GM21717 (cell line): ENCODE measurements at regions not wholly inside any gene's neighbourhood (a gene's known extent, or its start where the extent isn't known, plus 50 kb on each side); places are given as distances from the start of the nearest gene placed in this dataset.

Experiments used
- ATAC-seq: cut with Tn5 transposase; IDR thresholded peaks from one replicate; pipeline ENCODE4 v1.9.1; 2021; ENCODE audit warnings: mild to moderate bottlenecking, moderate library complexity; ENCODE audit not compliant: unreplicated experiment

DNA sequence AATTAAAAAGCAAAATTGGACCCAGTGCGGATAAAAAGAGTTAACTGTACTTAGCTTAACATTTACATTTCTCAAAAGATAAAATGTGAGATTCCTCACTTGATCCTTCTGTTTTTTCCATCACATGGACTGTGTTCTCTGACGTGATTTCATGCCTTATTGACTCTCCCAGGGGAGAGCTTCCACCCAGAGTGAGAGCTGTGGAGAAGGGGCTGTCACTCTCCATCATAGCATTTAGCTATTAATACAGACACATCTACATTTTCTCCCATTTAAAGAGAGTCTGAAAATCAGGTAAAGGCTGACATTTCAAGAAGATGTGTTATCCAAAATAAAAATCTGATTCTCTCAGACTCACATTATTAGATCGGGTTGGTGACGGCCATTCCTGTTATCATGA, 493.8 kb downstream of the FBXO15 start:
- no peak for ATAC-seq

DNA sequence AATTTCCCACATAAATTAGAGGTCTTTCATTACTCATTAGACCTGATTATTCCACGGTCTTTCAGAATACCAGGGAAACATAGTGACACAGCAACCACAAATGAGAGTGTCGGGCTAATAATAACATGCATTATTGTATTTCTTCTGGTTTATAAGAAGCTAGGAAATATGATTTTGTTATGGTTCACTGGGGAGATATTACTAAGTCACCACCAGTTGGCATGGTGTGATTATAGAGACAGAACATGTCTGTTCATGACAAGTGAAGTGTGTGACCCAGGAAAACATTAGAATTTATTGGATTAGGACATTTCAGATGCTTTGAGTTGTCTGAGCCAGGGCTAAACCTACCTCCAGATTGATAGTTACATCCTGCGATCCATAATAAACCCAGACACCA, 494.4 kb downstream of the FBXO15 start:
- ATAC-seq, result no peak

DNA sequence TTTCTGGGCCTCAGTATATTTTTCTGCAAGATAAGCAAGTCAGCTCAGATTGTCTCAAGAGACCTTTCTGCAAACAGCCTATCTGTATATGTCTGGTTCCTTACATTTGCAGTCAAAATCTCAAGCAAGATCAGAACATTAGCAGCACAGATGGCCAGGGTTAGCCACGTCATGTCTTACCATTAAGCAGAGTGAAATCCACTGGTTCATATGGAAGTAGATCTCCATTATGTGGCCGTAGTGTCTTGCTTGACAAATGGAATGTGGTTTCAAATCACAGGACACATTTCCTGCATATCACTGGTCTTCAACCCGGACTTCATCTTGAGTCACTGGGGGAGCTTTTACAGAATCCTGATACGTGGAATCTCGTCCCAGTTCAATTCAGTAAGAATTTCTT, 500.2 kb downstream of the FBXO15 start:
- no peak for ATAC-seq

DNA sequence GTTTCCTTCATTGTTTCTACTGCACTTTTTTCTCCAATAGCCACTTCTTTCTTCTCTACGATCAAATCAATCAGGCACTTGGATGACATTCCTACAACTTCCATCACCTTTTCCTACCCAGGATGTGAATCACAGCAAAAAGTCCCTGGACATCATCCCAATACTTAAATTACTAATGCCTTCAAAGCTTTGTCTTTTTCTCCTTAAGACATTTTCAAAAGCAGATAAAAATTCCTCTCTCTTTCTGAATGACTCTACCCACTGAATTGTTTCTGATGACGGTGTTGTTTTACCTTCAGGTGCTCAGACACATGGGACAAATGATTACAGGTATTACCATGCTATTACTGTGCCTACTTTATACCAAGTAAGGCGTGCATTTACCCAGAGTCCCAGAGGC, 500.9 kb downstream of the FBXO15 start:
- ATAC-seq, result no peak

DNA sequence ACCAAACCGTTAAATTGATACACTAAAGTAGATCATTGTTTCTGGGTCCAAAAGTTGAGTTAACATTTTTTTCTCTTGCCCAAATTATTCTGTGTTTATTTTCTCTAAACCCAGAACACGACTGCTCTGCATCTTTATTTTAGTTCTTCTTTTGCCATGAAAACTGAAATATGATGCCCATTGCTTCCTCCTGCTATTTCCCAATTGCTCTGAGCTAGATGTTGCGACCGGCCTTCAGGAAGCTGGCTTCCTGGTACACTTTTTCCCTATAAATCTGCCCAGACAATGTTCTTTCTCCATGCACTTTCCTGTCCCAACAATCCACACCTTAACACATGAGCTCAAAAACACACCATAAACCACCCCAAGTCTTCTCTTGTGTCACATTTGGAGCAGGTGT, 501.4 kb downstream of the FBXO15 start:
- no peak for ATAC-seq

DNA sequence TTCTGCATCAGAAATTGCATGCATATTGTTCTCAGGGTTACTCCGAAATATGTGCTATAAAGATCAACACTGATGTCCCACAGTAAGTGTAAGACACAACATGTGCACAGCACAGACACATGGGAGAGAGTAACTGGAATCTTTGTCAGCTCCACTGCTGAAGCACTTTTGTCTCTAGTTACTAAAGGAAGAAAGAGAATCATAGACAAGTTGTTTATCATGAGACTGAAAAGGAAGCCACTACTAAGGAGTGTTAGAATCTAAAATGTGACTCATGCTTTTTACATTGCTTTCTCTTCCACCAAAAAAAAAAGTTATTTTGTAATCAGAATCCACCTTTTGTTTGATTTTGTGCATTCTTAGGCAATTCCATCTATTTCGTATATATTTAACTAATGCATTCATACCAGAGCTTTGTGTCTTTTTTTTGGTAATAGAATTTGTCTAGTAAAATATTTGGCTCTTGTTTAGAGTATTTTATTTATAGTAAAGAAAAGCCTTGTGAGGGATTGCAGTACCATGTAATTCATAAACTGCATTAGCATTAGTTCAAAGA, 502.4 kb downstream of the FBXO15 start:
- no peak for ATAC-seq

DNA sequence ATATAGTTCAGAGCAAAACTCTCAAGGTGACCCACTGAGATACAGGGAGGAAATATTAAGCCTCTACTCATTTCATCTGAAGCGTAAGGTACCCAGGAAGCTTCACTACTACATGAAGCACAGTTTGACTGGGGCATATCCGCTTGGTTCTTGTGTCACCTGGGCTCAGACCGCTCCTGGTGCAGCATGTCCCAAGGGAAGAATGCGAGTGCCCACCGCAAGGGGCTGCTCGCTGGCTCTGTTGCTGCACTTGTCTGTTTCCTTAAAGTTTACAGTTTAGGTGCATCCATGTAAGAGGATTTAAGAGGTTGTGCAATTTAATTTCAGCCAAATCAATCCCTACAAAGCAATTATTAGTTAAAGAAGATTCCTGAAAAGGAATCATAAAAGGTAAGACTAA, 507.8 kb downstream of the FBXO15 start:
- ATAC-seq, result no peak

DNA sequence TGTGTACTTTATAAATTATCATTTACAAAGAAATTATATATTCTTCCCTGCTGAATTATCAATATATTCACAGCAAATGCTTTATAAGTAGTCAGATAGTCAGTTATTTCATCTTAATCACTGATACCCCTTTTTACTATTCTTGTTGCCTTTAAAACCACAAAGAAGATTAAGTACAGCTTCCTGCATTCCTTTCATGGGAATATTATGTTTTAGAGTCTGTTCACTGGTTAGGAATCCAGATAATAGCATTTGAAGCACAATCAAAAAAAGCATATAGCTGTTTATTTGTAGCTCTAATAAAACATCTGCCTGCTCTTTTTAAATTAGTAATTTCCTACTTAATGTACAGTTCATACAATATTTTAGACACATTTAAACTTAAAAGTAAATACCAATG, 508.9 kb downstream of the FBXO15 start:
- ATAC-seq, result no peak

DNA sequence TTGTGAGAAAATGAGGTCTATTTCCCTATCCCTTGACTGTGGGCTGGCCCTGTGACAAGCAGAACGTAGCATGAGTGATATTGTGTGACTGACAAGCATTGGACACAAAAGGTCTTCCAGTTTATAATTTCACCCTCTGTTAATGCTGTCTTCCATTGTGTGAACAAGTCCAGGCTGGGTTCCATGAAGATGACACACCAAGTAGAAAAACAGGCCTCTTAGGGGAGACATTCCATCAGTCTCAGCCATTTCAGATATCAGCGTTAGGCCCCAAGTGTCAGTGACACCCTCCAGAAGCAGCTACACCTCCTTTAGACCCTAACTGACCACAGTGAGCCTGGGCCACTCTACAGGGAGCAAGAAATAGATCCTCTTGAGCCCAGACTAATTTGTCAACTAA, 511.3 kb downstream of the FBXO15 start:
- ATAC-seq, result no peak

DNA sequence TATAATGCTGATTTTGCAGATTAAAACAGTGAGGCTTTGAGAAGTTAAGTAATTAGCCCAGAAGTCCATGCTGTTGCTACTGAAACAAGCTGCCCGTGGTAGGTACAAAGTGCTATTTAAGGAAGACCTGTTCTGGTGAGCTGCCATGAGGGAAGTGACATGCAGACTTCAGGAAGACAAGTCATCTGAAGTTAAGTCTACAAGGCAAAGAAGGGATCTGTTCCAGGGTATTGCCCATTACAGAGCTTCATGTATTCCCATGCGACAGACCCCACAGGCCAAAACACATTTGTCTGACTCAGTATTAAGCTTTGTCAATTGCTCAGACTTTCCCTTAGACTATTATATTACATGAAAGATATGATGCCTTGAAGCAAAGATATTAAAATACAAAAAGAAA, 520.8 kb downstream of the FBXO15 start:
- no peak for ATAC-seq

DNA sequence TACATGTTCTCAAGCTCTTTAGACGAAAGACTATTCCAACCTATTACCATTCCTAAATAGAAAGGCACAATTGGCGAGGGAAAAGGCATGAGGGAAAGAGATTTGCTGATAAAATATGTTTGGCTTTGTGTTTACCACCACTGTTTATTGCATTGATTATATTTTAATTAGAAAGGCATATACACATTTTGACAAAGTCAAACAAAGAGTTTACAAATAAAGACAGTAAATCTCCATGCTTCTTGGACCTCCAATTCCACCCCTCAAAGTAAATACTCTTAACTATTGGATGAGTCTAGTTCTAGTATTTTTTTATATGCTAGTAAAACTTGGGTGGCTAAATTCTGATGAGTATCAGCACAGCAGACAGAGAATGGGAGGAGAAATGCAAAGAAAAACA, 521.4 kb downstream of the FBXO15 start:
- ATAC-seq, result no peak

DNA sequence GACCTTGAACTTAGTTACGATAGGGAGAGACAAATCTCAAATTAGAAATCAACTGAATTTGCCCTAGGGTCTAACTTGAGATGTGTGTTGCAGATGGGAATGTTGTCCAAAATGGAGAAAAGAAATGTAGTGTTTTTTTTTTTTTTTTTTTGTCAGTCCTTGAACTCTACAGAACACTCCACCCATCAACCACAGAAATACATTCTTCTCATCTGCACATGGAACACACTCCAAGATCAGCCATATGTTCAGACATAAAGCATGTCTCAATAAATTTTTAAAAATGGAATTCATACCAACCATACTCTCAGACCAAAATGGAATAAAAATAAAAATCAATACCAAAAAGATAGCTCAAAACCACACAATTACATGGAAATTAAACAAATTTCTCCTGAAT, 526.5 kb downstream of the FBXO15 start:
- ATAC-seq, result no peak

DNA sequence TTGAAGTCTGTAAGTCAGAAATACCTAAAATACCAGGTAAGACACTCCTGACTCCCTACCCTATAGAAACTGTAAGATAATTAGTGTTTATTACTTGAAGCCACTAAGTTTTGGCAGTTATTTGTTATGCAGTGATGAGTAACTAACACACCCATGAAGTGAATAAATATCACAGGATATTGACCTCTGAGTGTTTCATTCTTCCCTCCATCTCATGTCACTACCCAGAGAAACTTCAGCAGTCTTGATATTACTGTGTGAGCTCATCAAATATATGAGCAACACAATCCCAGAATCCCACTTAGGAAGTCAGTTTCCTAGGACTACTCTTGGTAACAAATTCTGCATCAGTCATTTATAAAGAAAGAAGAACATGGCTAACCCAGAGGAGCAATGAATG, 529.7 kb downstream of the FBXO15 start:
- no peak for ATAC-seq

DNA sequence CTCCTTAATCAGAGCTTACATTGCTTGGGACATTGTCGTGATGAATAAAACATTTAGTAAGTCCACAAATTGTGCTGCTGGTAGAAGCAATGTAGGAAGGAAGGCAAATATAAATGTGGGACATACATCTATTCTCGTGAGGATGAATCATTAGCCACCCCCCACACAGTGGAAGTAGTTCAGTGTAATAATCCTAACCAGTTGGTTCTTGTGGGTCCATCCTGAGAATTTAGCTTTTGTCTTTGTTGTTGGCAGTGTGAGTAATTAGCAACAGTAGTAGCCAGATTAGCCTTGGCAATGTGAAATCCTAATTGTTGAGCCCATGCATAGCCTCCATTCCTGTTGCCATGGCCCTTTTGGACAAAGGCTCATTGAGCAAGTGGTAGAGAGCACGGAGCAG, 532.1 kb downstream of the FBXO15 start:
- ATAC-seq, result no peak

DNA sequence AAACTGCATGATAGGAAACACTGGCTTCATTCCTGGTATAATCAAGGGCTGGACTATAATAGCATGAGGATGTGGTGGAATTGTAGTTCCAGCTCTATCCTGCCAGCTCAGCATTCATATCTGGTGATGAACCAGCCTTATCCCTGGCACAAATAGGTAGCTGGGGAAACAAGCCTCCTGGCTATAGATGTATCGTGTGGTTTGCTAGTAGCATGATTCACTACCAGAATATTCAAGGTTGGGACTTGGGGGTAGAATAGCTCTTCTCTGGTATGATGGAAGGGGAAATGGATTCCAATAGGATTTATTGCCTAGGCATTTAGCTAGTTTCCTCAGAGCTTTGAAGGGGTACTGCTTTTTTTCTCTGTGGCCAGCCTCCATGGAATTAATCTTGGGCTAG, 532.8 kb downstream of the FBXO15 start:
- no peak for ATAC-seq

DNA sequence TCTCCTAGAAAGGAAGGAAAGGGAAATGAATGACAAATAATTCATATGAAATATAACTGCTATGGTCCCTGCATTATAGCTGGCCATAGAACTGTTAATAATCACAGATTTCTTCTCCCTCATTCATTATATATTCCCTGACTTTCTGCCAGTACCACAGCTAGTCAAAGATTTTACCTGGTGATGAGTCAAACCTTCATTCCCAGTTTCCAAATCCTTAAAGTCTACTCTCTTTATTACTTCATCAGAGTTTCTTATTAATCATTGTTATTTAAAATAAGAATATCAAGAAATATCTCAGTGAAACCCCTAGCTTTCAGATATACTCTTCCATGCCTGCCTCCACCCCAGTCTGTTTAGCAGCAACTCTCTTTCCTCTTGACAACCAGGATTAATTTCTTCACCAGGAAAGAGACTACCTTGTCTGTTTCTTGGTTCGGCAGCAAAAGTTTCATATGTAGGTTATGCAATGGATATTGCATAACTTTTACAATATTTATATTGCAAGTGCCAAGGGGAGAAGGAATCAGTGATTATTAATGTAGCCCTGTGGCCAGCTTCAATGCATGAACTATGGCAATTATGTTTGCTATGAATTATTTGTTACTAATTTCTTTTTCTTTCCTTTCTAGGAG, 533.8 kb downstream of the FBXO15 start:
- ATAC-seq, result no peak

DNA sequence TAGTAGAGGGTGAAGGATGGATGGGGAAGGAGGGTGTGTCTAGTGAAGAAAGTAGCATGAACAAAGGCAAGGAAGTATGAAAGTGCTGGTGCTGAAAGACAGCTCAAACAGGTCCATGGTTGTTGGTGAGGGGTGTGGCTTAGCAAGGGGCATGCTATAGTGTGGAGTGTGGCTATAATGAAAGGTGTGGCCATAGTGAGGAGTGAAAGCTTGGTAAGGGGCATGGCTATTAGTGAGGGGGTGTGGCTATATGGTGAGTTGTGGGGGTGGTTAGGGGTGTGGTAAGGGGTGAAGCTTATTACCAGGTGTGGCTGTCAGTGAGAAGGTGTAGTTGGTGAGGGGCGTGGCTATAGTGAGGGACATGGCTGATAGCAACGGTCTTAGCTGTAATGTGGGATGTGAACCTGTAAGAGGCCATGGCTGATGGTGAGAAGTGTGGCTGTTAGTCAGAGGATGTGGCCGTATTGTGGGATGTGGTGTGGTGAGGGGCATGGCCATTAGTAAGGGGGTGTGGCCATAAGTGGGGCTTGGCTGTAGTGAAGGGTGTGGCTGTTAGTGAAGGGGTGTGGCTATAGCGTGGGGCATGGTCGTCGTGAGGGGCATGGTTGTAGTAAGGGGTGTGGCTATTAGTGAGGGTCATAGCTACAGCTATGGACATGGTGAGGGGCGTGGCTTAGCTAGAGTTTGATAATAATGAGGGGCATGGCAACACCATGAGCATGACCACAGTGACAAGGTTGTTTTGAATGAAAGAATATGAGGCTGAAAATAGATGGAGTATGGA, 549.6 kb downstream of the FBXO15 start:
- ATAC-seq, result no peak

DNA sequence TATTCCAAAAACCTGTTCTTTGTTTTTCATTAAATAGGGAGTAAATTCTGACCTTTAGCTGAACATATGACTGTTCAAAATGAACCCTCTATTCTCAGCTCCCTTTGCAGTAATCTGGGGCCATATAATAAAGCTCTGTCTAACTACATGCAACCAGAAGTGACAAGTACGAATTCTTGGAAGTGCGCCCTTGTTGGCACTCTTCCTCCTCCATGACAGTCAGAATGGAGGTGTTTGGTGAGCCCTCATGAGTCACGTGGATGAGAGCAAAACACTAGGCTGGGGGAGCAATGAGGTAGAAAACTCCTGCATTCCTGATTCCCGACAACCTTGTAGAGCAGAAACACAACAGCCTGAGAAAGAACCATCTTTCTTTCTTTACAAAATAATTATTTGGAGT, 552.9 kb downstream of the FBXO15 start:
- no peak for ATAC-seq

DNA sequence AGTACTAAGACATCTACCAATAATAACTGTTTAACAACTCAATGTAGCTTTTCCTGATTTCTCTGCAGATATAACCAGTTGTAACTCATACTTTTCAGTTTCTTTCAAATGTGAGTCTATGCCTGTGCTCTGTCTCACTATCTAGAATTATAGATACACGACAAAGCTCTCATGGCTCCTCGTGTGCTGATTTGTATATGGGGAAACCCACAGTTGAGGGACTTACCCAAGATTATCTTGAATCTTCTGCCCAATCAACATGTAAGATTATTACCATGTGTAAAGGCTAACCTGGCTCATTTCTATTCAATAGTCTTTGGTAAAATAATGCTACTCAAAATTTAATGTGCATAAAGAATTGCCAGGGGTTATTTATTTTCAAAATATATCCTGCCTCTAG, 554.4 kb downstream of the FBXO15 start:
- no peak for ATAC-seq

DNA sequence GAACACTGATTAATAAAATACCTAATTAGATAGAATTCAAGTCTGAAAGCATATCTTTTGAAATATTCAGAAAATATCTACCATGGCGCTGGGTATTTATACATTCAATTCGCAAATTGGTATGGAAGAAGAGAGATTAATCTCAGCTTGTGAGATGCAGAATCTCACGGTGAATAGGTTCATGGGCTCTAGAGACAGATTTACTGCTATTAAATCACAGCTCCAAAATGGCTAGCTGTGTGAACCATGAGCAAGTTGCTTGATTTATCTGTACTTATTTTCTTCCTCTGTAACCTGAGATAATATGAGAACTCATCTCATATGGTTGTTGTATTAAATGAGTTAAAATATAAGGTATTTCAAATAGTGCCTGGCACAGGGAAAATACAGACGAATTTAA, 556.7 kb downstream of the FBXO15 start:
- ATAC-seq, result no peak

DNA sequence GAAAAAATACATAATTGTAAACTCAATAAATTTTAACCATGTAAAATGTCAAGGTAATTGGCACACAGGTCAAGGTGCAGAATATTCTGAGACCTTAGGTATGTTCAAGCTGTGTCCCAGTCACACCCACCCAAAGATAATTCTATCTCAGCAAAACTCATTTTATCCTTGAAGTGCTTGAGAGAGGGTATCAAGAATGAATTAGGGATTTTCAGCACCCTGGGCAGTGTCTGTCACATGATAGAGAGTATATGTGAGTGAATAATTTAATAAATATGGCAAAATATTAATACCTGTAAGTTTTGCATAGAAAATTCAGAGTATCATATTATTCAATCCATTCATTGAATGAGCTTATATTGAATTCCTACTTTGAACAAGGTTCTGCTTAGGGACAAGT, 567.9 kb downstream of the FBXO15 start:
- ATAC-seq, result no peak

DNA sequence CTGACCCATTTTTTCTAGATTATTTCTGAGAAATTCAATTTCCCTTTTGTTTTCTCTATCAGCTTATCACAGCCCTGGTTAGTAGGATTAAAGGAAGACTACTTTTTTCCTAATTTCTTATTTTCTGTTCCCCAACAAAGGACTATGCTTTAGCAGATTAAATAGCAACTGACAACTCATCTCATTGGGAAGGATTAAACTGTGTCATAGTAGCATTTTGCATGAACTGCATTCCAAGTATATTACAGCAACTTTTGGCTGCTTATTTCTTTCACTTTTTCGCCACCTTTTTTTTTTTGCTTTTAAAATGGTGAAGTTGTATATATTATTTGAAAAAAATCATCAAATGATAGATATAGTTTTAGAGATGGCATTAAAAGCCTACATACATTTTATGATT, 570.3 kb downstream of the FBXO15 start:
- ATAC-seq, result no peak
